Thyroid gland (tissue), 4 donors: ENCODE measurements at regions not wholly inside any gene's neighbourhood (a gene's known extent, or its start where the extent isn't known, plus 50 kb on each side); places are given as distances from the start of the nearest gene placed in this dataset.

ENCODE experiments used
- CTCF ChIP-seq, 6 experiments: fragments of 200-600 bp in 3 of 6; fragments of 450-650 bp in 3 of 6; sonication (generic) in 3 of 6; IDR thresholded peaks; one replicate each; pipeline ENCODE4 v1.5.1; 2016 to 2019; ENCODE audit warnings: antibody characterized with exemption in 6 of 6, mild to moderate bottlenecking in 2 of 6, inconsistent platforms in 1 of 6, moderate library complexity in 1 of 6
- POLR2A ChIP-seq, 2 donors: fragments of 450-650 bp; IDR thresholded peaks; one replicate each; pipeline ENCODE4 v1.6.1; 2017; ENCODE audit warnings: antibody characterized with exemption in 2 of 2, mild to moderate bottlenecking in 2 of 2, moderate library complexity in 1 of 2

DNA sequence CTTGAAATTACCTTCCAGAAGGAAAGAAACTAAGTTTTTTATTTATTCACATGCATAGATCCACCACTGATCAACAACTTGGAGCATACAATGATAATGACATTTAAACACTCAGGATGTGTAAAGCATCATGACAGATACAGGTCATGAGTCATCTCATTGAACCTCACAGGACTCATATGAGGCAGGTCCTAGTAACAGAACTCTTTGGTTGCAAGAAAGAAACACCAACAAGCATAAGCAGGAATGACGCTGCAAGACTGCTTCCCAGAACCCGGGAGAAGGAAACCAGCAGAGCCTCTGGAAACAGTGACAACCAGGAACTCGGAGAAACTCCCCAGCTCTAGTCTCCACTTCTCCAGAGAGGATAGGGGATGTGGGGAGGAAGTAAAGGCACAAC, 60.8 kb upstream of the IPO5 start:
- TF ChIP-seq POLR2A (IDR thresholded peaks at IDR 0.05) (no peak), CTCF (IDR thresholded peaks at IDR 0.05) (no peak)
